Peyer's patch (tissue), 4 donors: ENCODE measurements at regions not wholly inside any gene's neighbourhood (a gene's known extent, or its start where the extent isn't known, plus 50 kb on each side); places are given as distances from the start of the nearest gene placed in this dataset.

Source experiments
- DNase-seq, 3 donors: peaks; one replicate each; pipeline ENCODE4 v3.0.0-alpha.2; 2017 to 2019
- H3K27ac ChIP-seq, 4 donors: fragments of 200-600 bp; sonication (generic); one replicate each; pipeline ENCODE4 v1.5.1; 2016 to 2019
- H3K27me3 ChIP-seq, 2 donors: fragments of 200-600 bp; sonication (generic); one replicate each; pipeline ENCODE4 v1.5.1; 2019
- H3K36me3 ChIP-seq, 3 donors: fragments of 200-600 bp; sonication (generic); one replicate each; pipeline ENCODE4 v1.5.1; 2016 to 2019
- H3K4me1 ChIP-seq, 4 donors: fragments of 200-600 bp; sonication (generic); one replicate each; pipeline ENCODE4 v1.5.1; 2016 to 2019
- H3K4me3 ChIP-seq, 4 donors: fragments of 200-600 bp; sonication (generic); 1 replicate in 3 of 4; 2 replicates in 1 of 4; pipeline ENCODE4 v1.5.1; 2016 to 2019; ENCODE audit warnings: mild to moderate bottlenecking in 1 of 4
- H3K9me3 ChIP-seq, 4 donors: fragments of 200-600 bp; sonication (generic); one replicate each; pipeline ENCODE4 v1.5.1; 2016 to 2019; ENCODE audit warnings: mild to moderate bottlenecking in 1 of 4
- POLR2A ChIP-seq, 2 donors: fragments of 450-650 bp; IDR thresholded peaks; one replicate each; pipeline ENCODE4 v1.5.1; 2017; ENCODE audit warnings: antibody characterized with exemption in 2 of 2, mild to moderate bottlenecking in 2 of 2, moderate library complexity in 2 of 2
- TF ChIP-seq, protein P1 (sequence below), 6 experiments: fragments of 450-650 bp in 4 of 6; fragments of 200-600 bp in 2 of 6; sonication (generic) in 1 of 6; IDR thresholded peaks; one replicate each; pipeline ENCODE4 v1.5.1; 2017 to 2019; ENCODE audit warnings: antibody characterized with exemption in 6 of 6, mild to moderate bottlenecking in 3 of 6, moderate library complexity in 1 of 6

DNA sequence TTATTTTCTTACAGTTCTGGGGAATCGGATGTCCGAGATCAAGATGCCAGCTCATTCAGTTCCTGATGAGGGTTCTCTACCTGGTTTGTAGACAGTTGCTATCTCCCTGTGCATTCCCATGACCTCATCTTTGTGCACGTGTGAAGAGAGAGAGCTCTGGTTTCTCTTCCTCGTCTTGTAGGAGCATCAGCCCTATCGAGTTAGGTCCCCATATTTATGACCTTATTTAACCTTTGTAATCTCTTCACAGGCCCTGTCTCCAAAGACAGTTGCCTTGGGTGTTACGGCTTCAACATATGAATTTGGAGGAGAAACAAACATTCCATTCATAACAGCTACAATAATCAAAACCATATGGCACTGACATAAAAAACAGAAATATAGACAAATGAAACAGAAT lies 455.3 kb downstream of the HACE1 start:
- Histone ChIP-seq H3K9me3 (no peaks in the 10 kb centered on the region), H3K4me3 (no peak overlapping the region), H3K27me3 (no peaks in the 10 kb centered on the region), H3K4me1 (no peaks in the 10 kb centered on the region), H3K27ac (no peak overlapping the region), H3K36me3 (no peaks in the 10 kb centered on the region)
- TF ChIP-seq POLR2A (IDR thresholded peaks at IDR 0.05) = no peak
- TF ChIP-seq, protein P1, sequence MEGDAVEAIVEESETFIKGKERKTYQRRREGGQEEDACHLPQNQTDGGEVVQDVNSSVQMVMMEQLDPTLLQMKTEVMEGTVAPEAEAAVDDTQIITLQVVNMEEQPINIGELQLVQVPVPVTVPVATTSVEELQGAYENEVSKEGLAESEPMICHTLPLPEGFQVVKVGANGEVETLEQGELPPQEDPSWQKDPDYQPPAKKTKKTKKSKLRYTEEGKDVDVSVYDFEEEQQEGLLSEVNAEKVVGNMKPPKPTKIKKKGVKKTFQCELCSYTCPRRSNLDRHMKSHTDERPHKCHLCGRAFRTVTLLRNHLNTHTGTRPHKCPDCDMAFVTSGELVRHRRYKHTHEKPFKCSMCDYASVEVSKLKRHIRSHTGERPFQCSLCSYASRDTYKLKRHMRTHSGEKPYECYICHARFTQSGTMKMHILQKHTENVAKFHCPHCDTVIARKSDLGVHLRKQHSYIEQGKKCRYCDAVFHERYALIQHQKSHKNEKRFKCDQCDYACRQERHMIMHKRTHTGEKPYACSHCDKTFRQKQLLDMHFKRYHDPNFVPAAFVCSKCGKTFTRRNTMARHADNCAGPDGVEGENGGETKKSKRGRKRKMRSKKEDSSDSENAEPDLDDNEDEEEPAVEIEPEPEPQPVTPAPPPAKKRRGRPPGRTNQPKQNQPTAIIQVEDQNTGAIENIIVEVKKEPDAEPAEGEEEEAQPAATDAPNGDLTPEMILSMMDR (IDR thresholded peaks at IDR 0.05) = no peak
- no peak for DNase-seq

DNA sequence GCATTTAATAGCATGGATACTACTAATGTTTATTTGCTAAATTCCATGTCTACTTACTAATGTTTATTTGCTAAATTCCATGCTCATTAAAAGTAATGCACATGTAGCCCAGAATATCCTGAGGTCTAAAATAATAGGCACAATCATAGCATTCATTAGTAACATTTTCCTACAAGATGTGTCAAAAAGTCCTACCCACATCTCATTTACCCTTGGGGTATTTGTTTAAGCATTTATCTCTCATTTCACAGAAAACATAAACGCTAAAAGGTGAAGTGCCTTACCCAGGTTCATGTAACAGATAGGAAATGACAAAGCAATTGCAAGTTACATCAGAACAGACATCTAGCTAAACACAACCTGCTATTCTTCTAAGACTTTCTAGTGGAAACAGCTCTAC lies 457.1 kb downstream of the HACE1 start:
- Histone ChIP-seq H3K4me1 (no peaks in the 10 kb centered on the region), H3K4me3 (no peak overlapping the region)

DNA sequence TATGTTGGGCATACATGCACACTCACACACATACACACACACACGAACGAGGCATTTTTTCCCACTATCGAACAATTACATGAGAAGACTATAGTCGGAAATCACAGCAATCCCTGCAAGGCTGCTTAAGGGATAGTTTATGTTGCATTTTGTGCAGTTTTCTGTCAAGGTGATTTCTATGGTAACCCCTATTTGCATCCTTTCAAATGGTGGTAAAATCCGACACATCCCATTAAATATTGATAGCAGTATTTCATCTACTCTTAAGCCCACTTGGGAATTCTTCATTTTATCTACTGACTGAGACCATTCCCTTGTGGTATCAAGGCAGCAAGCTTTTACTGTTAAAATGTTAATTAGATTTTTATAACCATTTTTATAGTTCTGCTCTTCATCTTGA lies 457.8 kb downstream of the HACE1 start:
- Histone ChIP-seq H3K27me3 (no peaks in the 10 kb centered on the region), H3K4me3 (no peak overlapping the region), H3K4me1 (no peaks in the 10 kb centered on the region), H3K36me3 (no peaks in the 10 kb centered on the region), H3K9me3 (no peaks in the 10 kb centered on the region), H3K27ac (no peak overlapping the region)
- no peak for TF ChIP-seq POLR2A (IDR thresholded peaks at IDR 0.05)
- TF ChIP-seq, protein P1 (IDR thresholded peaks at IDR 0.05) = no peak
- no peak for DNase-seq

More for the DNA sequence above, 457.1 kb downstream of the HACE1 start:
- H3K36me3 ChIP-seq = no peaks in the 10 kb centered on the region
- H3K27me3 ChIP-seq = no peaks in the 10 kb centered on the region
- H3K27ac ChIP-seq = no peak overlapping the region
- TF ChIP-seq, protein P1 (IDR thresholded peaks at IDR 0.05) = no peak
- no peak for TF ChIP-seq POLR2A (IDR thresholded peaks at IDR 0.05)
- no peaks in the 10 kb centered on the region for H3K9me3 ChIP-seq
- DNase-seq = no peak

DNA sequence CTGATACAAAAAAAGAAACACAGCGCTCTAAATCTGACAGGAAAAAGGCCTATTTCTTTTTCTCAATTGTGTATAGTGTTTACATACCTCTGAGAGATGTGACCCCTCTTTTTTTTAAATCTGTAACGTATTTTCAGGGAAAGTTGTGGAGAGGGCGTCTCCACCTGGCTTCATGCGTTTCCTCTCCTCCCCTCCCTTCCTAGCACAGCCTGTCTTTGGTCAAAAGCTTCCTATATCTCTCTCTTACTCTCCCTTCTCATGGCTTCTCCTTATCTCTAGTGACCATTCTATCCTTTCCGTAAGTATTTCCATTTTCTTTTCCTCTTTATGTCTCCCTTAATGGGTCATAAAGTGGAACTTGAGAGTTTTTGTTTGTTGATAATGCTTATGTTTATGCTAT lies 458.9 kb downstream of the HACE1 start:
- no peaks in the 10 kb centered on the region for H3K4me1 ChIP-seq
- no peak overlapping the region for H3K27ac ChIP-seq
- no peaks in the 10 kb centered on the region for H3K27me3 ChIP-seq
- TF ChIP-seq POLR2A (IDR thresholded peaks at IDR 0.05) = no peak
- TF ChIP-seq, protein P1 (IDR thresholded peaks at IDR 0.05) = no peak
- no peaks in the 10 kb centered on the region for H3K36me3 ChIP-seq
- no peak for DNase-seq
- no peaks in the 10 kb centered on the region for H3K9me3 ChIP-seq
- H3K4me3 ChIP-seq = no peak overlapping the region

DNA sequence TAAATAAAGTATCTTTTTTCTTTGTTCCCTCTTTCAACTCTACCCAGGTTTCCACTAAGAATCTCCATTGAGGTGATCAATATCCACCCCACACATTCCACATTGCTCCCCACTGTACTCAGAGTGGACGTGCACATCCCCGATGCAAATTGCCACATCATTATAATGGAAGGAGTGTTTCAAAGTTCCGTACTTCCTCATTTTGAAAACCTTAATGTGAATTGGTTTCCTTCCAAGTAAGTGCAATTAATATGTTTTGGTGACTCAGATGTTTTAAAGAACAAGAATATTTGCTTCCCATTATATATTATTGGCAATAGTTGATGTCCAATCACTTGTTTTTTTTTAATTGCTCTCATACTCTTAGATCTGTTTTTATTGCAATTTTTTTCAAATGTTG lies 463.6 kb downstream of the HACE1 start:
- H3K36me3 ChIP-seq = no peaks in the 10 kb centered on the region
- no peak overlapping the region for H3K27ac ChIP-seq
- TF ChIP-seq, protein P1 (IDR thresholded peaks at IDR 0.05) = no peak
- TF ChIP-seq POLR2A (IDR thresholded peaks at IDR 0.05) = no peak
- no peaks in the 10 kb centered on the region for H3K9me3 ChIP-seq
- no peak for DNase-seq
- no peak overlapping the region for H3K4me3 ChIP-seq
- H3K4me1 ChIP-seq = no peaks in the 10 kb centered on the region
- no peaks in the 10 kb centered on the region for H3K27me3 ChIP-seq

DNA sequence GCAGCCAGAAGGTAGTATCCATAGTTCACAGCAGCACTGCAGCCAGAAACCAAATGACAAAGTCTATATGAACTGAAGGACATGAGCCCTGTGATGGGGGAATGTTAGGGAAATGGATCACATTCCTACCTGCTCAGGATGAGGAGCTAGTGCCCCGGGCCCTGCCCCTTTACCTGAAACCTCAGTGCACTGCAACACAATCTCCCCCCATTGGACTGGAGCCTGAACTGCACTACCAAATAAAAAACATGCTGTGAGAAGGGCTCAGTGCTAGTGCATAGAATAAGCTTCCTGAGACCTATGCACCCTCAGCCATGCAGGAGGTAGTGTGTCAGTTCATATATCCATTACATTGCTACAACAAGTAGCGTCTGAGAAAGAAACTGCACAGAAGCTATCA lies 477.8 kb downstream of the HACE1 start:
- H3K36me3 ChIP-seq = no peaks in the 10 kb centered on the region
- H3K27me3 ChIP-seq = no peaks in the 10 kb centered on the region
- DNase-seq = no peak
- no peaks in the 10 kb centered on the region for H3K4me1 ChIP-seq
- no peak overlapping the region for H3K4me3 ChIP-seq
- H3K9me3 ChIP-seq = no peaks in the 10 kb centered on the region
- no peak overlapping the region for H3K27ac ChIP-seq
- TF ChIP-seq, protein P1 (IDR thresholded peaks at IDR 0.05) = no peak
- no peak for TF ChIP-seq POLR2A (IDR thresholded peaks at IDR 0.05)
